Neural cell (in vitro differentiated cells): ENCODE measurements at regions not wholly inside any gene's neighbourhood (a gene's known extent, or its start where the extent isn't known, plus 50 kb on each side); places are given as distances from the start of the nearest gene placed in this dataset.

Experiments used
- H2AFZ ChIP-seq: fragments of 200-600, 300-800 bp; sonication (generic), shearing (Covaris generic); 2 replicates; pipeline ENCODE4 v1.6.0; 2014; ENCODE audit warnings: low read depth, mild to moderate bottlenecking, antibody characterized with exemption, low read length, moderate library complexity
- H3F3A ChIP-seq: fragments of 200-600 bp; shearing (Covaris generic); 2 replicates; pipeline ENCODE4 v1.6.1; 2016; ENCODE audit warnings: mild to moderate bottlenecking, moderate library complexity, mixed read lengths, antibody characterized with exemption, low read length; ENCODE audit not compliant: insufficient read depth, poor library complexity, severe bottlenecking
- H3K27ac ChIP-seq: fragments of 200-600, 300-800 bp; sonication (generic), shearing (Covaris generic); 2 replicates; pipeline ENCODE4 v1.5.1; 2014; ENCODE audit warnings: mild to moderate bottlenecking, low read length, moderate library complexity
- H3K27me3 ChIP-seq: fragments of 300-800, 200-600 bp; sonication (generic), shearing (Covaris generic); 2 replicates; pipeline ENCODE4 v1.6.0; 2014; ENCODE audit warnings: mild to moderate bottlenecking, low read depth, low read length, moderate library complexity; ENCODE audit not compliant: insufficient read depth
- H3K36me3 ChIP-seq: fragments of 300-800, 200-600 bp; sonication (generic), shearing (Covaris generic); 2 replicates; pipeline ENCODE4 v1.5.1; 2014; ENCODE audit warnings: mild to moderate bottlenecking, antibody characterized with exemption, low read length, moderate library complexity; ENCODE audit not compliant: insufficient read depth
- H3K4me2 ChIP-seq: fragments of 300-800, 200-600 bp; sonication (generic), shearing (Covaris generic); 2 replicates; pipeline ENCODE4 v1.6.0; 2014; ENCODE audit warnings: mild to moderate bottlenecking, low read length
- H3K4me3 ChIP-seq: fragments of 300-800, 200-600 bp; sonication (generic), shearing (Covaris generic); 2 replicates; pipeline ENCODE4 v1.5.1; 2014; ENCODE audit warnings: mild to moderate bottlenecking, low read length, moderate library complexity
- H3K79me2 ChIP-seq: fragments of 200-600 bp; shearing (Covaris generic); replicated peaks from 2 replicates; pipeline ENCODE4 v1.6.0; 2014; ENCODE audit warnings: mild to moderate bottlenecking, low read length, moderate library complexity; ENCODE audit not compliant: insufficient read depth
- H3K9ac ChIP-seq: fragments of 300-800, 200-600 bp; sonication (generic), shearing (Covaris generic); 2 replicates; pipeline ENCODE4 v1.6.1; 2016; ENCODE audit warnings: mild to moderate bottlenecking, low read length, mixed read lengths
- H3K9me2 ChIP-seq: fragments of 200-600 bp; shearing (Covaris generic); 2 replicates; pipeline ENCODE4 v1.6.1; 2016; ENCODE audit warnings: mild to moderate bottlenecking, low read length, mixed read lengths; ENCODE audit not compliant: insufficient read depth
- H3K9me3 ChIP-seq: fragments of 200-600, 300-800 bp; sonication (generic), shearing (Covaris generic); 2 replicates; pipeline ENCODE4 v1.6.1; 2016; ENCODE audit warnings: mild to moderate bottlenecking, mixed run types, low read length, moderate library complexity, mixed read lengths
- H4K20me1 ChIP-seq: fragments of 200-600 bp; shearing (Covaris generic); 2 replicates; pipeline ENCODE4 v1.6.1; 2016; ENCODE audit warnings: mild to moderate bottlenecking, mixed run types; ENCODE audit not compliant: insufficient read depth
- CTCF ChIP-seq: fragments of 450-650 bp; IDR thresholded peaks from 2 replicates; pipeline ENCODE4 v1.5.1; 2014; ENCODE audit warnings: antibody characterized with exemption, mild to moderate bottlenecking, moderate library complexity; ENCODE audit not compliant: poor library complexity, severe bottlenecking
- EP300 ChIP-seq: fragments of 450-650 bp; conservative IDR thresholded peaks from 2 replicates; pipeline ENCODE4 v1.6.1; 2014; ENCODE audit warnings: antibody characterized with exemption, mild to moderate bottlenecking, moderate library complexity; ENCODE audit not compliant: poor library complexity, severe bottlenecking
- EZH2 ChIP-seq: fragments of 200-600, 300-800 bp; shearing (Covaris generic), sonication (generic); IDR thresholded peaks from 2 replicates; pipeline ENCODE4 v1.6.1; 2014; ENCODE audit warnings: antibody characterized with exemption, low read length, borderline replicate concordance, mild to moderate bottlenecking; ENCODE audit not compliant: insufficient read depth, poor library complexity, severe bottlenecking
- MXI1 ChIP-seq: fragments of 450-650 bp; conservative IDR thresholded peaks from 2 replicates; pipeline ENCODE4 v1.6.1; 2014; ENCODE audit warnings: antibody characterized with exemption, mild to moderate bottlenecking; ENCODE audit not compliant: poor library complexity, severe bottlenecking
- POLR2AphosphoS5 ChIP-seq: IDR thresholded peaks from 2 replicates; pipeline ENCODE4 v1.6.1; 2012
- RAD21 ChIP-seq: fragments of 450-650 bp; conservative IDR thresholded peaks from 2 replicates; pipeline ENCODE4 v1.6.1; 2014; ENCODE audit warnings: antibody characterized with exemption, mild to moderate bottlenecking, moderate library complexity
- REST ChIP-seq: IDR thresholded peaks from 2 replicates; pipeline ENCODE4 v1.6.1; 2012; ENCODE audit warnings: borderline replicate concordance
- SMC3 ChIP-seq: fragments of 450-650 bp; conservative IDR thresholded peaks from 2 replicates; pipeline ENCODE4 v1.6.1; 2014; ENCODE audit warnings: antibody characterized with exemption, mild to moderate bottlenecking, moderate library complexity; ENCODE audit not compliant: poor library complexity
- TAF1 ChIP-seq: IDR thresholded peaks from 2 replicates; pipeline ENCODE4 v1.6.1; 2012; ENCODE audit warnings: low read depth

GRCh38 chr15:93321881-93322282, 232.9 kb upstream of the RGMA start:
- Histone ChIP-seq H3F3A (no peaks in the 10 kb centered on the region), H3K9ac (no peak overlapping the region), H3K4me2 (no peak overlapping the region), H2AFZ (no peak overlapping the region), H4K20me1 (no peaks in the 10 kb centered on the region), H3K9me2 (no peaks in the 10 kb centered on the region), H3K36me3 (no peaks in the 10 kb centered on the region), H3K9me3 (no peaks in the 10 kb centered on the region), H3K27me3 (no peaks in the 10 kb centered on the region), H3K4me3 (no peak overlapping the region), H3K79me2 (peaks cover 16% of the 10 kb centered on the region), H3K27ac (no peak overlapping the region)
- TF ChIP-seq MXI1, result no peak
- TF ChIP-seq EP300, result no peak
- no peak for TF ChIP-seq SMC3

- Histone ChIP-seq H3K9ac (no peak overlapping the region), H3K79me2 (peaks cover 39% of the 10 kb centered on the region), H3K9me2 (no peaks in the 10 kb centered on the region), H3K4me2 (no peak overlapping the region), H3K27ac (no peak overlapping the region), H4K20me1 (no peaks in the 10 kb centered on the region), H3K4me3 (no peak overlapping the region), H3F3A (no peaks in the 10 kb centered on the region), H3K27me3 (no peaks in the 10 kb centered on the region), H3K9me3 (no peaks in the 10 kb centered on the region), H3K36me3 (no peaks in the 10 kb centered on the region), H2AFZ (no peak overlapping the region)
- TF ChIP-seq TAF1 (no peak), POLR2AphosphoS5 (no peak), CTCF (no peak), RAD21 (no peak), MXI1 (no peak), REST (no peak), EP300 (no peak), SMC3 (no peak), EZH2 (no peak)
Measured at GRCh38 chr15:93319121-93319814, 230.3 kb upstream of the RGMA start.
